ENCODE measurements at regions not wholly inside any gene's neighbourhood (a gene's known extent, or its start where the extent isn't known, plus 50 kb on each side); places are given as distances from the start of the nearest gene placed in this dataset.
"Not testable (repeated sequence)": the region's sequence is repeated elsewhere in the genome, so short reads cannot be mapped to it uniquely, and the experiment has no call there.

DNA sequence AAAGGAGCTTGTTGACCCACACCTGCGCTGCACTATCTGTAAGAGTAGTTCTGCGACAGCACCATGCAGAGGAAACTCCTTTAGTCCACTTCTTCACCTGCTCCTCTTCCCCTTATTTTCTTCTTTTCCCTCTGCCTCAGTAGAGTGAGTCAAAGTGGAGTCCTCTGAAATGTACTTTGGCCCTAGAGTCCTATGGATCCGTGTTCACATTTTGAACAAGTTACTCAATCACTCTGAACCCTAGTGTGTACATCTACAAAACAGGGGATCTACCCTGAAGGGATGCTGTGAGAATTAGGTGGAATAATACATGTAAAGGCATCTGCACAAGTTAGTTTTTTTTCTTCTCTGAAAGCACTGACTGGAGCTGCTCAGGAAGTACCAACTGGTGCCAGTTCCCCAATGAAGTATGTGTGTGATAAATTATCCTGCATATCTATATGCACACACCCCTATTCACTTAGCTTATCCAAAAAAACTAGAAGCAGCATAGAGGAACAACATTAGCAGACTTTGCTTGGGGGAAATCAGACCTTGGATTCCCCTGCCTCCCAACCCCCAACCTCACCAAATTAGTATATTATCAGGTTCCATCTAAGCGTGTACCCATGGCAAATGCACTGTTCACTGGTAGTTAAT lies 118.5 kb upstream of the FAM9C start:
- ATAC-seq = no peak
- intact Hi-C loops (cut with DNase I) = loop anchor here (5.0 to 10.0 kb wide), 3 partner anchors 48 to 191 kb away; no protein-coding TSS in a partner anchor
- DNase-seq (ENCODE audit: missing footprints) = no peak

DNA sequence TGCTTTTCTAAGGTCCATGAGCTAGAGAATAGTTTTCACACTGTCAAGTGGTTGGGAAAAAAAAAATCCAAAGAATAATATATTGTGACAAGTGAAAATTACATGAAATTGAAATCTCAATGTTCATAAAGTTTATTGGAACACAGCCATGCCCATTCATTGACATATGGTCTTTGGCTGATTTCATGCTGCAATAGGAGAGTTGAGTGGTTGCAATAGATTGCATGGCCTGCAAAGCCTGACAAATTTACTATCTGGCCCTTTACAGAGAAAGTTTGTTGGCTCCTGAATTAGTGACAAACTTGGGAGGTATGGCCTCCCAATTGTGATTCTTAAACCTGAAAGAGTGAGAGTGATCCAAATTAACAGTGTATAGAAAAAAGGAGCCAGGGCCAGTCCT lies 115.5 kb upstream of the FAM9C start:
- ATAC-seq (no peak), DNase-seq (ENCODE audit: missing footprints) (no peak)
- intact Hi-C loops (cut with DNase I) = loop anchor here (5.0 to 10.0 kb wide), 3 partner anchors 45 to 188 kb away; no protein-coding TSS in a partner anchor

DNA sequence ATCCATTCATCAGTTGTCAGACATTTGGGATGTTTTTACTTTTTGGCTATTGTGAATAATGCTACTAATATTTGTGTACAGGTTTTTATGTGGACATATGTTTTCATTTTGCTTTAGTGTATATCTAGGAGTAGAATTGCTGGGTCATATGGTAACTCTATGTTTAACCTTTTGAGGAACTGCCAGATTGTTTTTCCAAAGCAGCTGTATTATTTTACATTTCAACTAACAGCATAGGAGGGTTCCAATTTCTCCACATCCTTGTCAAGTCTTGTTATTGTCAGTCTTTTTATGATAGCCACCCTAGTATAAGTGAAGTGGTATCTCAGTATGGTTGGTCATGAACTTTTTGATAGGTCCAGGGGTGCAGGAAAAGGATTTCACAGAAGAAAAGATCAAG lies 114.5 kb upstream of the FAM9C start:
- DNase-seq (ENCODE audit: missing footprints) (no peak), ATAC-seq (no peak)
- intact Hi-C loops (cut with DNase I) = no loop called here

DNA sequence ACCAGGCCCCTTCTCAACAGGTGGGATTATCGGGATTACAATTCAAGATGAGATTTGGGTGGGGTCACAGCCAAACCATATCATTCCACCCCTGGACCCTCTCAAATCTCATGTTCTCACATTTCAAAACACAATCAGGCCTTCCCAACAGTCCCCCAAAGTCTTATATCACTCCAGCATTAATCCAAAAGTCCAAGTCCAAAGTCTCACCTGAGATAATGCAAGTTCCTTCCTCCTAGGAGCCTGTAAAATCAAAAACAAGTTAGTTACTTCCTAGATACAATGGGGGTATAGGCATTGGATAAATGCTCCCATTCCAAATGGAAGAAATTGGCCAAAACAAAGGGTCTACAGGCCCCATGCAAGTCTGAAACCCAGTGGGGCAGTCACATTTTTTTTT lies 111.1 kb upstream of the FAM9C start:
- intact Hi-C loops (cut with DNase I); ATAC-seq; DNase-seq (ENCODE audit: missing footprints): not testable (repeated sequence)

DNA sequence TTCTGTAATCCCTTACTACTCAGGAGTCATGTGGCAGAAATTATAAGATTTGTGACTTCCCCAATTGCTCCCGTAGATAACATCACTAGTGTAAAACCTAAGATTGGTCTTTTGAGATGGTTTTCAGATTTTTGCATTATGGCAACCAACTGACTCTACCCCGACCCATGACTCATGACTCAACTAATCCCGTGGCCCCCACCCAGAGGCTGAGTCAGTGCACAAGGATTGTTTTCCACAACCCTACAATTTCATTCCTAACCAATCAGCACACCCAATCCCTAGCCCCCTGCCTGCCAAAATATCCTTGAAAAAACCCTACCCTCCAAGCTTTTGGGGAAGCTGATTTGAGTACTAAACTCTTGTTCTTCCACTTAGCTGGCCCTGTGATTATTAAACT lies 109.4 kb upstream of the FAM9C start:
- DNase-seq (ENCODE audit: missing footprints) (no peak), ATAC-seq (no peak)
- intact Hi-C loops (cut with DNase I) = no loop called here

DNA sequence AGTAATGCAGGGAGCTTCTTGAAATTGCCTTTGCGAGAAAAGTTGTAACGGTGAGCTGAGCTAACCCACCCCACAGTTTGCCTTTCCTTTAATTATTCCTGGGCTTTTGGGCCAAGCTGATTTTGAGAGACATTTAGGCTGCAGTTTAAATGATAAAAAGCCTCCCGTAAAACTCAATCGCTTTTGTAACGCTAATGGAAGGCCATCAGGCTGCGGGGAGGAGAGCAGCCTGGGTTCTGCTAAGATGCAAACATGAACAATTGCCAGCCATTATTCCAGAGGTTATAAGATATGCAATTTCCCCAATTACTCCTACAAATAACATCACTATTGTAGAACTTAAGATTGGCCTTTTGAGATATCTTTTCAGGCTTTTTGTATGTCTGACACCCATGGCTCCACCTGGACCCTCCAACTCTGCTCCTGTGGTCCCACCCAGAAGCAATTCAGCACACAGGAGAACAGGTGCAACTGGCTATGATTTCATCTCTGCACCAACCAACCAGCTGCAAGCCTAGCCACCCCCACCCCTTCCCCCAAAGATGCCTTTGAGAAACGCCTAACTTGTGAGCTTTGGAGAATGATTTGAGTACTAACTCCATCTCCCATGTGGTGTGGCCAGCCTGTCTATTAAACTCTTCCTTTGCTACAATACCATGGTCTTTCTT lies 108.2 kb upstream of the FAM9C start:
- DNase-seq (ENCODE audit: missing footprints) (no peak), ATAC-seq (no peak)
- intact Hi-C loops (cut with DNase I) = no loop called here

DNA sequence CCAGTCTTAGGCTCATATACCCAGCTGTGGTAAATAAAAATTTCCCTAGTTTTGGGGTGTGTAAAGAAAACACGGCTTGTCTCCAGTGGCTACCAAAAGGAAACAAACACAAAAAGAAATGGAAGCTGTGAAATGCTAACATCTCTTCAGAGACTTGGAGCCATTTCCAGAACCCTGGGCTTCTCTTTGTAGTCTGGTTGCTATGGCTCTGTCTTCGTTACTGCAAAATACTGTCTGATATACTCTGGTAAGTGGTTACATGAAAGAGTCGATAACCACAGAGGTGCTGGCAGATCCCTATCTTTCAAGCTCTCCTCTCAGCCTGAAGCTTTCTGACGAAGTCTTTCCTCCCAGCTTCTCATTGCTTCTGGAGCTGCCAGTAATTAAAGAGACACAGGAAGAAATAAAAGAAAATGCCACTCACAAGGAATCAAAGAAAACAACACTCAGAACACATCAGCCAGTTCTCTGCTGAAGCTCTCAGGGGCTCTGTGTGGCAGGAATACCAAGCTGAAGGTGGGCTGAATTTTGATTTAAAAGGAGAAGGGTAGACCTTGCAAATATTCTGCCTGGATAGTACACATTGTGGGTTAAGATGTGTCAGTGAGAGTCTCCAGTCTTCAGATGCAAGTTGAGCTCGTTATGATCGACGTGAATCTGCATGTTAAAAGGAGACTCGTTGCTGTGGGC lies 107.6 kb upstream of the FAM9C start:
- ATAC-seq = peak; percentile 65

DNA sequence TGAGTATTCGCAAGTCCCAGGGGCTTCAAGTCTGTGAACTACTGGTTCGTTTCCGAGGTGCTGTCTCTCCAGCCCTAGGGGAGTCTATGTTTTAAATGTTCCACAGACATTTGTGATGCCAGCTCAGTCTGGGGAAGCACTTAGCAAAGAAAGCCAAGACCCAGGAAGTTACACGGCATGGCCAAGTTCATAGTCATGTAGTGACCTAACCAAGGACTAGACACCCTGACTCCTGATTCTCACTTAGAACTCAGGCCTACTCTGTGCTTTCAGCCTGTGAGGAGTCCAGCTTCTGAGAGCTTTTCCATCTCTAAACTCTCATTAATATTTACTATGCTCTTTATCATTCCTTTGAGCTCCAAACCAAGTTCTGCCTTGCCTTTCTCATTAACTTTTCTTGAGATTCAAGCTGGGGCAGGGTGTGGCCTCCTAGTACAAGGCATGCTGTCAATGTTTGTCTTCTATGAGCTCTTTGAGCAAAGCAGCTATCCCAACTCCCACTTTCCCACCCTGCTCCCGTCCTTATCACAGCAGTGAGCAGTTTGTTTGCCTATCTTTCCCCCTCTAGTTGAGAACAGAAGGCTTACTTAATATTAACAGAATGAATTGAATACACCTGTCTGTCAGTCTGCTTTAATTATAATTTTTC lies 105.4 kb upstream of the FAM9C start:
- intact Hi-C loops (cut with DNase I) = no loop called here
- ATAC-seq = no peak

More for the DNA sequence above, 107.6 kb upstream of the FAM9C start:
- intact Hi-C loops (cut with DNase I) = no loop called here
- no peak for DNase-seq (ENCODE audit: missing footprints)

DNA sequence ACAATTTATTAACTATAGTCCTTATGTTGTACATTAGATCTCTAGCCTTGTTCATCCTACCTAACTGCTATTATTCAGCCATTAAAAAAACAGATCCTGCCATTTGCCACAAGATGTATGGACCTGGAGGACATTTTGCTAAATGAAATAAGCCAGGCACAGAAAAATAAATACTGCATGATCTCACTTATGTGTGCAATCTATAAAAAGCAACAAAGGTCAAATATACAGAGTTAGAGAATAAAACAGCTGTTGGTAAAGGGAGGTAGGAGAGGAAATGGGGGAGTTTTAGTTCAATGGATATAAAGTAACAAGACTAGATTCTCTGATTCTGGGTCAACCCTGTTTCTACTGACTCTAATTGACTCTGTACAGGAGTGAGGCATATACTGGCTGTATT lies 103.3 kb upstream of the FAM9C start:
- DNase-seq (ENCODE audit: missing footprints) (no peak), ATAC-seq (no peak)
- intact Hi-C loops (cut with DNase I) = no loop called here

More for the DNA sequence above, 105.4 kb upstream of the FAM9C start:
- no peak for DNase-seq (ENCODE audit: missing footprints)

DNA sequence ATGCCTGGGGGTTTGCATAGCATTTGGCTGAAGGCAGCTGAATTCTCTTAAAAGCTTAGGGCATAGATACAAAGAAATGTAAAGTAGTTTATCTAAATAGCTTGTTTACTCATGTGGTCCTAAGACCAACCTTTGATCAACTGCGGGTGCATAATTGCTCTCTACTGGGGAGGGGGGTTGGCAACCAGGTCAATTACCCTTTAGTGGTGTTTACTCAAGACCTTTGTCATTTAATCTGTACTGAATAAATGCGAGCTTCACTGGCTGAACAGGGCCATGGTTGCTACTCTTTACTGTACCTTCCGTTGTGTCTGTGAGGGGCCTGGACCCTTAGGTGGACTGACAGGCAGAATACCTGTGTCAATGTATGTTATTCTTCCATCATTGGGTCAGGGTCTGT lies 102.7 kb upstream of the FAM9C start:
- ATAC-seq = no peak
- intact Hi-C loops (cut with DNase I) = no loop called here
- DNase-seq (ENCODE audit: missing footprints) = no peak

DNA sequence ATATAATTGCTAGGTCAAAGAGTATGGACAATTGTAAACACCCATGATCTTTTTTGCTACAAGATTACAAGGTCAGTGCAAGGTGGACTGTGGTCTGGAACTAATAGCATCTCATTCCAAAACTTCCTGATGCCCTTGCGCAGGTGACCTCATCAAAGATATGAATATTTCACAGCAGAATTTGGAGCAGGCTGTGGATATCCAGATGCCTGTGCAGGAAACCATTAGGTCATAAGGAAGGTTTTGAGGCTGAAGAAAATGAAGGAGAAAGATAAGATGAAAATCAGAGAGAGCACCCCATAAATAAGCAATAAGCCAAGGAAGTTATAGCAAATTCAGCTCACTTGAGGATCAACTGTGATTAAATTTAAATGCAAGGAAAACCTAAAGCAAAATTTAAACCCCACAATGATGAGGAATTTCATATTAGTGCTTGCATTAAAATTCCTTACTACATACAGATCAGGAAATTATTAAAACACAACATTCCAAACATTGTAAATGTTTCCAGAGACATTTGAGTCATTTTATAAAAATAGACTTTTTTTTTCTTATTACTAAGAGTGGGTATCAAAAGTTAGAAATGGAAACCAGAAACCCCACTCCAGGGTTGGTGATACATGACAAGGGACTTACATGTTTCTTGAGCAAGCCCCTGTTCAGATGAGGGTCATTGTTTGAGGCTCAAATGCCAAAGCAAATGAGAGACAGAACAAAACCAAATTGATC lies 100.7 kb upstream of the FAM9C start:
- intact Hi-C loops (cut with DNase I) = no loop called here
- ATAC-seq (no peak), DNase-seq (ENCODE audit: missing footprints) (no peak)

DNA sequence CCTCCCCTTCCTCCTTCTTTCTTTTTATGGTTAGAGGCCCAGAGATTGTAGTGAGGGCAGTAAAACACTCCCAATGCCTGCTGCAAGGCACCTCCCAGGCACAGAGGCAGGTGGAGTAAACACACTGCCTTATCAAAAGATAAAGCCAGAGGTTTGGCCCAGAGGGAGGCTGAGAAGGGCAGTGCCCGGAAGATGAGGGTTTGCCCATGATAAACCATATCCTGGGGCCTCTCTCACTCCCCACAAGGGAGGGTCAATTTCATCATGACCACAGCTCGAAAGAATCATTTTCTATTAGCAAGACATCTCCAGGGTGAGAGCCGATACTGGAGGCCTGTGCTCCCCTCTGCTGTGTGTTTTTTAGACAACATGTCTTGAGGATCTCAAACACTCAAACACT lies 98.5 kb upstream of the FAM9C start:
- no peak for ATAC-seq
- DNase-seq (ENCODE audit: missing footprints) = no peak
- intact Hi-C loops (cut with DNase I) = no loop called here

DNA sequence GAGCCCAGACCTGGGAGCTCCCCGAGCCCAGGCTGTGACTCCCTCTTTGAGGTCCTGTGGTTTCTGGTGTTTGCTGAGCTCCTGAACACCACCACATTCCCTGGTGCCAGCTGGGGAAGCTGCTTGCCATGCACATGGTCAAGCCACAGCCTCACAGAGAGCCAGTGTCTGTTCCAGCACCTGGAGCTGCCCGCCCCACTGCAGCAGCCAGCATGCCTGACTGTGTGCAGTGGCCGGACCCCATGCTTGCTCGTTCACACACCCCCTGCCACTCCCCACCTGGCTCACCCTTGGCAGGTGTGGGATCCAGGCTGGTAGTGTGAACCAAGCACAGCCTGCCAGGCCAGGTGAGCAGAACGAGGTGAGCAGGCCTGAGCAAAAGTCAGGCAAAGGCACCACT lies 95.6 kb upstream of the FAM9C start:
- DNase-seq (ENCODE audit: missing footprints) = no peak
- ATAC-seq = no peak
- intact Hi-C loops (cut with DNase I) = no loop called here

DNA sequence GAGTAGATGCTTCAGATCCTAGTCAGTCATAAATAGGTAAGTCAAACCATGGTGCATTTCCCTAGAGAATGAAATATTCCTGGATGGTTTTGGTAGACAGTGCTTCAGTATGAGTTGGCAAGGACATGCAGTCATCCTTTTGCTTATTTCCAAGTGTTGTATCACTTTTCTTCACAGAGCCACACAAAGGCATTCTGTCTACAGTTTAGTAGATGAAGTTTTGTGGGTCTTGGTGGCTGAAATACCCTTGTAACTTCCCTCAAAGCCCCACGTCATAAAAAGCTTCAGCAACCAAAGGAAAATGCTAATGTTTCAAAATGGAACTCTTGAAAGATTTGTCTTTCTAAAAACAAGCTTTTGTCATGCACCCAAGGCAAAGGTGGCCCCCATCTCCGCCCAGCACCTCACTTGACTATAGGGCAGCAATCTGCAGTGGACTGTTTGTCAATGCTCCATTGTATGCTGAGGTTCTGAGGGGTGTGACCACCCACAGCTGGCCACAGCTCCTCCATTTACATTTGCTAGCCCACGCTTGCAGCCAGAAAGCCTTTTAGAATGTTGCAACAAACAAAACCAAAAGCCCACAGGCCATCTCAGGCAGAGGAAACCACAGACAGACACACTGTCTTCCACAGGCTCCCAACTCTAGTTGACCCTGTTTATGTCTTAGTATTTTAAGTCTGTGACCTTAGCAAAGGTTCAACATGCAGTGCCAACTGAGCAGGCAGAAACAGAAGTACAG lies 87.1 kb upstream of the FAM9C start:
- no peak for ATAC-seq
- no peak for DNase-seq (ENCODE audit: missing footprints)
- intact Hi-C loops (cut with DNase I) = no loop called here

DNA sequence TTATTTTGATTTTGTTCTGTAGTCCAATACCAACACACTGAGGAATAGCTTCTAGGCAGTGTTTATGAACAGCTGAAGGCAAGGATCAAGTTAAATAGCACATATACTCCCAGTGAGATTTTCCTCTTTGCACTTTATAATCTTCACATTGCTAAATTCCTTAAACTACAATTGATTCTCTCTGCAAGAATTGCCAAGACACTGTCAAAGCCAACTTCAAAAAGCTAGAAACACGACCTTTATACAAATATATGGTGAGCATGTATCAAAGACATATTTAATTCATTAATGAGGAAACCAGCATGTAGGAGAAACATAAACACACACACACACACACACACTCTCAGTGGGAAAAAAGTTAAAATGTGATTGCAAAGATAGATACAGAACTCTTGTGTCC lies 86.4 kb upstream of the FAM9C start:
- DNase-seq (ENCODE audit: missing footprints) (no peak), ATAC-seq (no peak)
- intact Hi-C loops (cut with DNase I) = no loop called here

DNA sequence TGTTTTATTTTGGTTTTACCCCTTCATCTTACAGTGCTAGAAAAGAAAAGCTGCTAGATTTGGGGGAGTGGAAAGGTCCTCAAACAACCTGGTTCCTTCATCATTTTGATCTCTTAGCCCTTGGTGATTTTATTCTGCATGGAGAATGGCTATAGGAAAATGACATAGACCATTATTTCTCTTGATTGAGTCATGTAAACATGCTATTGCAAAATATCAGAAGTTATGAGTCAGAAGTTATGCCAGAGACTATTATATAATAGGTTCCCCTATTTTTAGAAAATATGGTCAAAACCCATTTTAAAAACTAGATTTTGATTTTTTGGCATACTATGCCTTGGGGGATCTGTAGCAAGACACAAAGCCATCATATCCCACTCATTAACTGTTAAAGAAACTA lies 83.7 kb upstream of the FAM9C start:
- ATAC-seq = no peak
- intact Hi-C loops (cut with DNase I) = no loop called here

DNA sequence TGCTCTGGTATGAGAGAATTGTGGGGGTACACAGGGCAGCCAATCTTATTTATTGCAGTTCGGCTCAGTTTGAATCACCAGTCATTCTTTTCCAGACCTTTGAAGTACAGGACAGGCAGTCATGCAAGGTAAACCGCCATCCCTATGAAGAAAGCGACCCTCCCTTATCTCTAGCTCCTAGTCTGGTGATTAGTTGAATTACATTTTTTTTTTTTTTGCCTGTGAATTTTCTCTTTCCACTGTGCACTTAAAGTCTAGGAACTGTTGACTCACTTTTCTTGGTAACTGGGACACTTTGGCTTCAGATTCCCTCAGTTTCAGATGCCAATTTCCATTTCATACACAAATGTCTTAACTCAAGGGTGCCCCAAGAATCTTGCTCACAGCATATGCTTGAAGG lies 82.4 kb upstream of the FAM9C start:
- peak; percentile 31 for ATAC-seq
- no peak for DNase-seq (ENCODE audit: missing footprints)
- intact Hi-C loops (cut with DNase I) = no loop called here

More for the DNA sequence above, 83.7 kb upstream of the FAM9C start:
- no peak for DNase-seq (ENCODE audit: missing footprints)

DNA sequence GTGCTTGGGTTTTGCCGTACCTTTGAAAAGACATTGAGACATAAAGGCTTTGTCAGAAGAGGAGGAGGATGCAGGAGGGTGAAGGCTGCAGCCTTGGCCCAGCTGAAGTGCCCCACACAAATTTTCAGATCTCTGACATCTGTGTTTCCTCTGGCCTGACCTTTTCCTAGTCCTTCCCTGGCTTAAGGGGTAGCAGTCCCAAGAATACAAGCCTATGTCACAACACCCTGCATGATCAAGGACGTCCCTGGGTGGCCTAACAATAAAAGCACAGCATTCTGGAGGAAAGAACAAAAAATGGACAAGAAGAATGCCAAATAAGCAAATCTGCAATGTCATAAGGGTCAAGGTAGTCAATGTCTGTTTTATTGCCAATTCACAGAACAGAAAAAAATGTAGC lies 80.8 kb upstream of the FAM9C start:
- DNase-seq (ENCODE audit: missing footprints) = no peak
- intact Hi-C loops (cut with DNase I) = no loop called here
- no peak for ATAC-seq

All from Right ventricle myocardium inferior (tissue), 1 donor.